Urinary bladder (tissue), 3 donors: ENCODE measurements at regions not wholly inside any gene's neighbourhood (a gene's known extent, or its start where the extent isn't known, plus 50 kb on each side); places are given as distances from the start of the nearest gene placed in this dataset.
"Not testable (repeated sequence)": the region's sequence is repeated elsewhere in the genome, so short reads cannot be mapped to it uniquely, and the experiment has no call there.

Experiments used
- DNase-seq: peaks from one replicate; pipeline ENCODE4 v3.0.0-alpha.2; 2015; ENCODE audit errors: extremely low spot score
- H3K27ac ChIP-seq: one replicate; pipeline ENCODE4 v1.5.1; 2013; ENCODE audit warnings: low read depth, mild to moderate bottlenecking, moderate library complexity
- H3K36me3 ChIP-seq: one replicate; pipeline ENCODE4 v1.6.1; 2013; ENCODE audit warnings: mild to moderate bottlenecking, moderate library complexity; ENCODE audit not compliant: insufficient read depth
- H3K4me1 ChIP-seq: one replicate; pipeline ENCODE4 v1.6.1; 2013; ENCODE audit warnings: mild to moderate bottlenecking, moderate library complexity; ENCODE audit not compliant: insufficient read depth
- H3K4me3 ChIP-seq: one replicate; pipeline ENCODE4 v1.5.1; 2013; ENCODE audit warnings: low read depth, low read length
- WGBS: extraction: QIAGEN DNeasy Blood & Tissue Kit; methylation state at CpG from one replicate; pipeline ENCODE4 v1.1.7; 2013; 5-methylcytosine and 5-hydroxymethylcytosine counted together
- donor health status: healthy with polysubstance abuse.
- donor health status: healthy.

- Histone ChIP-seq H3K27ac (no peak overlapping the region), H3K4me1 (no peaks in the 10 kb centered on the region), H3K36me3 (no peaks in the 10 kb centered on the region), H3K4me3 (no peak overlapping the region)
- DNase-seq, result no peak
- WGBS, result 27% methylated on average over 2 of the region's 2 CpGs
Observed at GRCh38 chr4:163681208-163681821, 186.8 kb downstream of the TMA16 start.

- no peak for DNase-seq
- H3K36me3 ChIP-seq, result no peaks in the 10 kb centered on the region
- no peak overlapping the region for H3K4me3 ChIP-seq
- no peaks in the 10 kb centered on the region for H3K4me1 ChIP-seq
- H3K27ac ChIP-seq, result no peak overlapping the region
Observed at GRCh38 chr4:163688856-163689255, 194.4 kb downstream of the TMA16 start.

- H3K36me3 ChIP-seq, result no peaks in the 10 kb centered on the region
- H3K4me3 ChIP-seq, result no peak overlapping the region
- DNase-seq, result no peak
- no peak overlapping the region for H3K27ac ChIP-seq
- H3K4me1 ChIP-seq, result no peaks in the 10 kb centered on the region
Observed at GRCh38 chr4:163693211-163693610, 198.7 kb downstream of the TMA16 start.

GRCh38 chr4:163693776-163694175 lies 199.3 kb downstream of the TMA16 start:
- DNase-seq, result no peak
- no peaks in the 10 kb centered on the region for H3K4me1 ChIP-seq
- H3K4me3 ChIP-seq, result no peak overlapping the region
- no peaks in the 10 kb centered on the region for H3K36me3 ChIP-seq
- 87% methylated on average over 4 of the region's 4 CpGs for WGBS
- H3K27ac ChIP-seq, result no peak overlapping the region

GRCh38 chr4:163694385-163694784 lies 199.9 kb downstream of the TMA16 start:
- no peak overlapping the region for H3K4me3 ChIP-seq

GRCh38 chr4:163697121-163697520 lies 202.6 kb downstream of the TMA16 start:
- H3K4me1 ChIP-seq, result no peaks in the 10 kb centered on the region
- H3K36me3 ChIP-seq, result no peaks in the 10 kb centered on the region
- WGBS, result 72% methylated on average over 3 of the region's 3 CpGs
- H3K27ac ChIP-seq, result no peak overlapping the region
- no peak overlapping the region for H3K4me3 ChIP-seq
- no peak for DNase-seq

More at GRCh38 chr4:163694385-163694784, 199.9 kb downstream of the TMA16 start:
- Histone ChIP-seq H3K27ac (no peak overlapping the region), H3K4me1 (no peaks in the 10 kb centered on the region), H3K36me3 (no peaks in the 10 kb centered on the region)
- DNase-seq, result no peak

- H3K27ac ChIP-seq, H3K36me3 ChIP-seq, DNase-seq, H3K4me3 ChIP-seq, H3K4me1 ChIP-seq: not testable (repeated sequence)
- WGBS, result 93% methylated on average over 4 of the region's 4 CpGs
Observed at GRCh38 chr4:163700383-163700782, 205.9 kb downstream of the TMA16 start.

GRCh38 chr4:163701916-163702315 lies 207.4 kb downstream of the TMA16 start:
- DNase-seq, result no peak
- H3K36me3 ChIP-seq, result no peaks in the 10 kb centered on the region
- H3K27ac ChIP-seq, result no peak overlapping the region
- 48% methylated on average over 5 of the region's 5 CpGs for WGBS
- no peaks in the 10 kb centered on the region for H3K4me1 ChIP-seq
- H3K4me3 ChIP-seq, result no peak overlapping the region

GRCh38 chr4:163702736-163703135 lies 208.2 kb downstream of the TMA16 start:
- Histone ChIP-seq H3K27ac (no peak overlapping the region), H3K36me3 (no peaks in the 10 kb centered on the region), H3K4me1 (no peaks in the 10 kb centered on the region), H3K4me3 (no peak overlapping the region)
- DNase-seq, result no peak
- WGBS, result 49% methylated on average over 4 of the region's 4 CpGs

GRCh38 chr4:163703251-163703650 lies 208.8 kb downstream of the TMA16 start:
- no peak for DNase-seq
- WGBS, result 26% methylated on average over 1 of the region's 1 CpG
- Histone ChIP-seq H3K4me1 (no peaks in the 10 kb centered on the region), H3K27ac (no peak overlapping the region), H3K4me3 (no peak overlapping the region), H3K36me3 (no peaks in the 10 kb centered on the region)

- no peak overlapping the region for H3K4me3 ChIP-seq
- no peaks in the 10 kb centered on the region for H3K4me1 ChIP-seq
- no peaks in the 10 kb centered on the region for H3K36me3 ChIP-seq
- DNase-seq, result no peak
- no peak overlapping the region for H3K27ac ChIP-seq
Observed at GRCh38 chr4:163707873-163708272, 213.4 kb downstream of the TMA16 start.

- Histone ChIP-seq H3K27ac (no peak overlapping the region), H3K4me1 (no peaks in the 10 kb centered on the region), H3K36me3 (no peaks in the 10 kb centered on the region), H3K4me3 (no peak overlapping the region)
- 93% methylated on average over 1 of the region's 1 CpG for WGBS
- no peak for DNase-seq
Observed at GRCh38 chr4:163709601-163710000, 215.1 kb downstream of the TMA16 start.

- H3K27ac ChIP-seq, result no peak overlapping the region
- no peaks in the 10 kb centered on the region for H3K4me1 ChIP-seq
- DNase-seq, result no peak
- no peaks in the 10 kb centered on the region for H3K36me3 ChIP-seq
- no peak overlapping the region for H3K4me3 ChIP-seq
- WGBS, result 81% methylated on average over 2 of the region's 2 CpGs
Observed at GRCh38 chr4:163710158-163710557, 215.7 kb downstream of the TMA16 start.

GRCh38 chr4:163724495-163724894 lies 230.0 kb downstream of the TMA16 start:
- not testable (repeated sequence) for H3K4me1 ChIP-seq, H3K4me3 ChIP-seq, H3K36me3 ChIP-seq, DNase-seq, H3K27ac ChIP-seq
- 94% methylated on average over 8 of the region's 9 CpGs for WGBS

GRCh38 chr4:163726641-163727040 lies 232.2 kb downstream of the TMA16 start:
- Histone ChIP-seq H3K4me3 (no peak overlapping the region), H3K4me1 (no peaks in the 10 kb centered on the region), H3K36me3 (no peaks in the 10 kb centered on the region), H3K27ac (no peak overlapping the region)
- DNase-seq, result no peak
- WGBS, result 63% methylated on average over 2 of the region's 2 CpGs
